ENCODE measurements at regions not wholly inside any gene's neighbourhood (a gene's known extent, or its start where the extent isn't known, plus 50 kb on each side); places are given as distances from the start of the nearest gene placed in this dataset.

GRCh38 chr9:116066221-116066620, 87.4 kb upstream of the PAPPA start:
- no peak overlapping the region for H2AFZ ChIP-seq (ENCODE audit: low read depth)
- no peak overlapping the region for H3K4me3 ChIP-seq (IDR thresholded peaks at IDR 0.05; ENCODE audit: insufficient read depth, low read depth, low read length)
- no peaks in the 10 kb centered on the region for H3K27me3 ChIP-seq (ENCODE audit: insufficient read depth, low read depth)
- no peaks in the 10 kb centered on the region for H3K36me3 ChIP-seq (ENCODE audit: insufficient read depth)
- no peak overlapping the region for H3K4me2 ChIP-seq
- no peaks in the 10 kb centered on the region for H4K20me1 ChIP-seq (ENCODE audit: insufficient read depth)
- H3K27ac ChIP-seq = no peak overlapping the region
- H3K4me1 ChIP-seq (ENCODE audit: low read depth, poor library complexity, severe bottlenecking) = no peaks in the 10 kb centered on the region
- no peak overlapping the region for H3K9ac ChIP-seq
- no peaks in the 10 kb centered on the region for H3K79me2 ChIP-seq (ENCODE audit: insufficient read depth, low read depth)
- TF ChIP-seq CTCF (conservative IDR thresholded peaks at IDR 0.05; ENCODE audit: low read depth, low read length) = no peak

DNA sequence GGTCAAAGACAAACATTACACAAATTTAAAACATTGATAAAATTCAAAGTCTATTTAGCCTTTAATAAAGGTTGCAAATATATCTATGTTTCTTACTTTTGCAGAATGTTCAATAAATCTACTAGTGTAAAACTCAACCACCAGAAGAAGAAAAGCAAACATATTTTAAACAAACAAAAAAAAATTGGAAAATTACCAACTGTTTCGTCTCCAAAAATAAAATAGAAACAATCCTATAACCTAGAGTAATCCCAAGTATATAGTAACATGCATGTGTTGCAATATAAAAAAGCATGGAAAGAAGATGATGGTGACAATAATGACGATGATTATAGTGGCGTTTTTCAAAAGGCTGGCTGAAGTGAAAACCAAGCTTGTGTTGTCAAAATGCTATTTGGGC, 86.0 kb upstream of the PAPPA start:
- Histone ChIP-seq H3K27me3 (ENCODE audit: insufficient read depth, low read depth) (no peaks in the 10 kb centered on the region), H2AFZ (ENCODE audit: low read depth) (no peak overlapping the region), H3K4me2 (no peak overlapping the region), H3K79me2 (ENCODE audit: insufficient read depth, low read depth) (no peaks in the 10 kb centered on the region), H3K27ac (no peak overlapping the region), H3K36me3 (ENCODE audit: insufficient read depth) (no peaks in the 10 kb centered on the region), H3K9ac (no peak overlapping the region), H3K4me3 (IDR thresholded peaks at IDR 0.05; ENCODE audit: insufficient read depth, low read depth, low read length) (no peak overlapping the region), H3K4me1 (ENCODE audit: low read depth, poor library complexity, severe bottlenecking) (no peaks in the 10 kb centered on the region), H4K20me1 (ENCODE audit: insufficient read depth) (no peaks in the 10 kb centered on the region)
- TF ChIP-seq CTCF (conservative IDR thresholded peaks at IDR 0.05; ENCODE audit: low read depth, low read length) = no peak

- no peaks in the 10 kb centered on the region for H4K20me1 ChIP-seq (ENCODE audit: insufficient read depth)
- no peak overlapping the region for H3K27ac ChIP-seq
- no peak overlapping the region for H3K4me2 ChIP-seq
- H3K79me2 ChIP-seq (ENCODE audit: insufficient read depth, low read depth) = no peaks in the 10 kb centered on the region
- no peak overlapping the region for H3K9ac ChIP-seq
- no peaks in the 10 kb centered on the region for H3K4me1 ChIP-seq (ENCODE audit: low read depth, poor library complexity, severe bottlenecking)
- no peak overlapping the region for H3K4me3 ChIP-seq (IDR thresholded peaks at IDR 0.05; ENCODE audit: insufficient read depth, low read depth, low read length)
- no peaks in the 10 kb centered on the region for H3K27me3 ChIP-seq (ENCODE audit: insufficient read depth, low read depth)
- no peak overlapping the region for H2AFZ ChIP-seq (ENCODE audit: low read depth)
- no peaks in the 10 kb centered on the region for H3K36me3 ChIP-seq (ENCODE audit: insufficient read depth)
- TF ChIP-seq CTCF (conservative IDR thresholded peaks at IDR 0.05; ENCODE audit: low read depth, low read length) = no peak
Observed at GRCh38 chr9:116070256-116070914, 83.2 kb upstream of the PAPPA start.

DNA sequence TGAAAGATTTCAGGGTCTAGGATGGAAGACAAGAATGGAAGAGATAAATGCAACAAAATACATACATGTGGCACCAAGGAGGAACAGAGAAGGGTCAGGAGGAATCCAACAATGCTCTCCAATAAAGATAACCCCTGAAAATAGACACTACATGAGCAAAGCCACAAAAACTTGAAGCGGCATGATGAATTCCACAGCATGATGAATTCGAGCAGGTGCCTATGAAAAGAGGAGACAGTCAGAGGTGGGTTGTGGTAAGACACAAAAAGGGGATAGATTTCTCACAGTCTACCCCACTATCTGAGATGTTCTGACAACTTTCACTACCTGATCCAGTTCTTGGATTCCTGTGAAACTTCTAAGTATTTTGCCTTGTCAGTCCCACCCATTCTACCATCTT, 81.5 kb upstream of the PAPPA start:
- Histone ChIP-seq H3K4me1 (ENCODE audit: low read depth, poor library complexity, severe bottlenecking) (no peaks in the 10 kb centered on the region), H3K4me3 (IDR thresholded peaks at IDR 0.05; ENCODE audit: insufficient read depth, low read depth, low read length) (no peak overlapping the region), H2AFZ (ENCODE audit: low read depth) (no peak overlapping the region), H3K4me2 (no peak overlapping the region), H3K9ac (no peak overlapping the region), H3K27ac (no peak overlapping the region), H3K79me2 (ENCODE audit: insufficient read depth, low read depth) (no peaks in the 10 kb centered on the region), H3K36me3 (ENCODE audit: insufficient read depth) (no peaks in the 10 kb centered on the region), H3K27me3 (ENCODE audit: insufficient read depth, low read depth) (no peaks in the 10 kb centered on the region), H4K20me1 (ENCODE audit: insufficient read depth) (no peaks in the 10 kb centered on the region)
- TF ChIP-seq CTCF (conservative IDR thresholded peaks at IDR 0.05; ENCODE audit: low read depth, low read length) = no peak
